NCI-H2196 (cell line): ENCODE measurements at regions not wholly inside any gene's neighbourhood (a gene's known extent, or its start where the extent isn't known, plus 50 kb on each side); places are given as distances from the start of the nearest gene placed in this dataset.

Experiments used
- DNase-seq: peaks from one replicate; lab custom pipeline; 2025; ENCODE audit not compliant: unreplicated experiment; lab: John Stamatoyannopoulos, UW

GRCh38 chr10:91035650-91036292 lies 114.9 kb upstream of the ANKRD1 start:
- no peak for DNase-seq

- no peak for DNase-seq
Measured at GRCh38 chr10:91036807-91037411, 116.0 kb upstream of the ANKRD1 start.

- no peak for DNase-seq
Measured at GRCh38 chr10:91038971-91039370, 118.1 kb upstream of the ANKRD1 start.

GRCh38 chr10:91040343-91040742 lies 119.5 kb upstream of the ANKRD1 start:
- DNase-seq = no peak

- no peak for DNase-seq
Measured at GRCh38 chr10:91042069-91042468, 121.2 kb upstream of the ANKRD1 start.

- peak; percentile 7 for DNase-seq
Measured at GRCh38 chr10:91043173-91043910, 122.5 kb upstream of the ANKRD1 start.

- no peak for DNase-seq
Measured at GRCh38 chr10:91046869-91047268, 126.0 kb upstream of the ANKRD1 start.

GRCh38 chr10:91048380-91048779 lies 127.5 kb upstream of the ANKRD1 start:
- no peak for DNase-seq

GRCh38 chr10:91049296-91049987 lies 128.6 kb upstream of the ANKRD1 start:
- DNase-seq = no peak

GRCh38 chr10:91049988-91050360 lies 129.1 kb upstream of the ANKRD1 start:
- DNase-seq = no peak

GRCh38 chr10:91050371-91051034 lies 129.6 kb upstream of the ANKRD1 start:
- DNase-seq = no peak

- peak; percentile 8 for DNase-seq
Measured at GRCh38 chr10:91051829-91052228, 130.9 kb upstream of the ANKRD1 start.

- DNase-seq = no peak
Measured at GRCh38 chr10:91054325-91054724, 133.4 kb upstream of the ANKRD1 start.

GRCh38 chr10:91061187-91061586 lies 140.3 kb upstream of the ANKRD1 start:
- DNase-seq = no peak

GRCh38 chr10:91061608-91062007 lies 140.7 kb upstream of the ANKRD1 start:
- no peak for DNase-seq

- no peak for DNase-seq
Measured at GRCh38 chr10:91062091-91062490, 141.2 kb upstream of the ANKRD1 start.

- DNase-seq = no peak
Measured at GRCh38 chr10:91071786-91072185, 148.7 kb upstream of the PCGF5 start.

- no peak for DNase-seq
Measured at GRCh38 chr10:91073286-91073979, 147.0 kb upstream of the PCGF5 start.

GRCh38 chr10:91076991-91077548 lies 143.4 kb upstream of the PCGF5 start:
- no peak for DNase-seq

- DNase-seq = peak; percentile 3
Measured at GRCh38 chr10:91077549-91078071, 142.9 kb upstream of the PCGF5 start.
